ENCODE measurements at regions not wholly inside any gene's neighbourhood (a gene's known extent, or its start where the extent isn't known, plus 50 kb on each side); places are given as distances from the start of the nearest gene placed in this dataset.

DNA sequence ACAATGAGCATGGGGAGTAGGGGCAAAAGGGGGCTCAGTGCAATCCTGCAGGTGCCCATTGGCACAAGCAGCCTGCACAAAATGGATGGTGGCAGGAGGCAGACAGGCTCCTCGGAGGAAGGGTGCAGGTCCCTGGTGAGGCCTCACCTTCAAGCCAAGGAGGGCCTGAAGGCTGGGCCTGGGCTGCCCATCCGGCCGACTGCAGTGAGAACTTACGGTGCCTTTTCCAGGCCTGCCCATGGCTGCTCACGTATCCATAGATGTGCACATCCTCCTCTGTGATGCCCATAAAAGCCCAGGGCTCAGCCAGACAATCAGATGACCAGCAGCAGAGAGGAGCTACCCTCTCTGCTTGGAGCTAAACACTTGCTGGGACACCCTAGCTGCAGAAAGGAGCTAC is 1089.8 kb downstream of the PCDH18 start:
- Histone ChIP-seq H3K36me3 (ENCODE audit: control insufficient read depth, insufficient read depth, low read length) (no peaks in the 10 kb centered on the region), H3K27ac (ENCODE audit: low read length) (no peak overlapping the region), H3K9me3 (ENCODE audit: control insufficient read depth, insufficient read depth, low read depth, low read length) (no peaks in the 10 kb centered on the region), H3K27me3 (ENCODE audit: control insufficient read depth, insufficient read depth, low read length) (no peaks in the 10 kb centered on the region), H3K4me1 (ENCODE audit: control insufficient read depth, insufficient read depth, low read length) (no peaks in the 10 kb centered on the region), H3K4me3 (ENCODE audit: low read depth in 2 of 2, low read length in 2 of 2) (no peak overlapping the region)
- TF ChIP-seq, protein P1, sequence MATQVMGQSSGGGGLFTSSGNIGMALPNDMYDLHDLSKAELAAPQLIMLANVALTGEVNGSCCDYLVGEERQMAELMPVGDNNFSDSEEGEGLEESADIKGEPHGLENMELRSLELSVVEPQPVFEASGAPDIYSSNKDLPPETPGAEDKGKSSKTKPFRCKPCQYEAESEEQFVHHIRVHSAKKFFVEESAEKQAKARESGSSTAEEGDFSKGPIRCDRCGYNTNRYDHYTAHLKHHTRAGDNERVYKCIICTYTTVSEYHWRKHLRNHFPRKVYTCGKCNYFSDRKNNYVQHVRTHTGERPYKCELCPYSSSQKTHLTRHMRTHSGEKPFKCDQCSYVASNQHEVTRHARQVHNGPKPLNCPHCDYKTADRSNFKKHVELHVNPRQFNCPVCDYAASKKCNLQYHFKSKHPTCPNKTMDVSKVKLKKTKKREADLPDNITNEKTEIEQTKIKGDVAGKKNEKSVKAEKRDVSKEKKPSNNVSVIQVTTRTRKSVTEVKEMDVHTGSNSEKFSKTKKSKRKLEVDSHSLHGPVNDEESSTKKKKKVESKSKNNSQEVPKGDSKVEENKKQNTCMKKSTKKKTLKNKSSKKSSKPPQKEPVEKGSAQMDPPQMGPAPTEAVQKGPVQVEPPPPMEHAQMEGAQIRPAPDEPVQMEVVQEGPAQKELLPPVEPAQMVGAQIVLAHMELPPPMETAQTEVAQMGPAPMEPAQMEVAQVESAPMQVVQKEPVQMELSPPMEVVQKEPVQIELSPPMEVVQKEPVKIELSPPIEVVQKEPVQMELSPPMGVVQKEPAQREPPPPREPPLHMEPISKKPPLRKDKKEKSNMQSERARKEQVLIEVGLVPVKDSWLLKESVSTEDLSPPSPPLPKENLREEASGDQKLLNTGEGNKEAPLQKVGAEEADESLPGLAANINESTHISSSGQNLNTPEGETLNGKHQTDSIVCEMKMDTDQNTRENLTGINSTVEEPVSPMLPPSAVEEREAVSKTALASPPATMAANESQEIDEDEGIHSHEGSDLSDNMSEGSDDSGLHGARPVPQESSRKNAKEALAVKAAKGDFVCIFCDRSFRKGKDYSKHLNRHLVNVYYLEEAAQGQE (IDR thresholded peaks at IDR 0.05; ENCODE audit: insufficient read depth in 1 of 2, low read depth in 2 of 2, low read length in 1 of 2): no peak
- no peak for TF ChIP-seq SIN3A (IDR thresholded peaks at IDR 0.05; ENCODE audit: borderline replicate concordance, insufficient read depth, low read depth, low read length)
- no peak for TF ChIP-seq TCF7L2 (IDR thresholded peaks at IDR 0.05; ENCODE audit: low read depth, low read length)
- TF ChIP-seq, protein P2, sequence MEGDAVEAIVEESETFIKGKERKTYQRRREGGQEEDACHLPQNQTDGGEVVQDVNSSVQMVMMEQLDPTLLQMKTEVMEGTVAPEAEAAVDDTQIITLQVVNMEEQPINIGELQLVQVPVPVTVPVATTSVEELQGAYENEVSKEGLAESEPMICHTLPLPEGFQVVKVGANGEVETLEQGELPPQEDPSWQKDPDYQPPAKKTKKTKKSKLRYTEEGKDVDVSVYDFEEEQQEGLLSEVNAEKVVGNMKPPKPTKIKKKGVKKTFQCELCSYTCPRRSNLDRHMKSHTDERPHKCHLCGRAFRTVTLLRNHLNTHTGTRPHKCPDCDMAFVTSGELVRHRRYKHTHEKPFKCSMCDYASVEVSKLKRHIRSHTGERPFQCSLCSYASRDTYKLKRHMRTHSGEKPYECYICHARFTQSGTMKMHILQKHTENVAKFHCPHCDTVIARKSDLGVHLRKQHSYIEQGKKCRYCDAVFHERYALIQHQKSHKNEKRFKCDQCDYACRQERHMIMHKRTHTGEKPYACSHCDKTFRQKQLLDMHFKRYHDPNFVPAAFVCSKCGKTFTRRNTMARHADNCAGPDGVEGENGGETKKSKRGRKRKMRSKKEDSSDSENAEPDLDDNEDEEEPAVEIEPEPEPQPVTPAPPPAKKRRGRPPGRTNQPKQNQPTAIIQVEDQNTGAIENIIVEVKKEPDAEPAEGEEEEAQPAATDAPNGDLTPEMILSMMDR (IDR thresholded peaks at IDR 0.05): no peak
- no peak for TF ChIP-seq POLR2AphosphoS5 (IDR thresholded peaks at IDR 0.05; ENCODE audit: low read depth, low read length)
- ChIA-PET CTCF (no interaction called here), POLR2A (no interaction called here)
- ATAC-seq (no peak), DNase-seq (ENCODE audit: low read depth, low spot score) (no peak)
- intact Hi-C loops (cut with micrococcal nuclease; ENCODE audit: unreplicated experiment) (no loop called here), in situ Hi-C loops (cut with HindIII; ENCODE audit: low pct_unique_long_range_greater_than_20kb, low sequenced_read_pairs) (no loop called here)
- no TSS peak for BruUV-seq (replicated peaks)

DNA sequence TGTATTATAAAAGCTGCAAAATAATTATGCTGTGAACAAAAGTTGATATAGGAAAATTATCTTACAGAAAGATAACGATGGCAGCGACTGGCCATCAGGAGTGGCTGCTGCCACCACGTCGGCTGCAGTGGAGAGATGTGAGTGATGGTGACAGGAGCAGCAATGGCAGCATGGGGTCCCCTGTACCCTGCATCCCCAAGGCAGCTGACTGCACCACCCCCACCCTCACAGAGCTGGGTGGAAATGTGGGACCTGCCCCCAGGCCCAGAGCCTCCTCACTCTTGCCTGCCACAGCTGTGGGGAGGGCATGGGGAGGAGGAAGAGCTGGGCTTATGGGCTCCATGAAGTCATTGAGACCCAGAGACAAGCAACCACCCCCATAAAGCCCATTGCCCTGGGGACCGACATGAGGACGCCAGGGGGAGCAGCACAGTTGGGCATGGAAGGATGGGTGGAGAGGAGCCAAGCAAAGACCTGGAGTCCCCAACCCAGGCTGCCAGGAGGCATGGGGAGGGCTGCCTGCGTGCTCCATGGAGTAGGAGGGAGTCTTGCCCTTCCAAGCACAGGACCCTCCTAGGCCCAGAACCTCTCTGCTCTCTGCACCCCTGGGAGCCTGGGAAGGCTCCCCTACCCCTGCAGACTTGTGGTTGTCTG is 1090.5 kb downstream of the PCDH18 start:
- BruUV-seq (replicated peaks): no TSS peak
- TF ChIP-seq POLR2AphosphoS5 (IDR thresholded peaks at IDR 0.05; ENCODE audit: low read depth, low read length): no peak
- TF ChIP-seq, protein P2 (IDR thresholded peaks at IDR 0.05): no peak
- TF ChIP-seq SIN3A (IDR thresholded peaks at IDR 0.05; ENCODE audit: borderline replicate concordance, insufficient read depth, low read depth, low read length): no peak
- TF ChIP-seq, protein P1 (IDR thresholded peaks at IDR 0.05; ENCODE audit: insufficient read depth in 1 of 2, low read depth in 2 of 2, low read length in 1 of 2): no peak
- TF ChIP-seq TCF7L2 (IDR thresholded peaks at IDR 0.05; ENCODE audit: low read depth, low read length): no peak
- no peak for DNase-seq (ENCODE audit: low read depth, low spot score)
- H3K9me3 ChIP-seq (ENCODE audit: control insufficient read depth, insufficient read depth, low read depth, low read length): no peaks in the 10 kb centered on the region
- no peak overlapping the region for H3K4me3 ChIP-seq (ENCODE audit: low read depth in 2 of 2, low read length in 2 of 2)
- ATAC-seq: no peak
- intact Hi-C loops (cut with micrococcal nuclease; ENCODE audit: unreplicated experiment): no loop called here
- in situ Hi-C loops (cut with HindIII; ENCODE audit: low pct_unique_long_range_greater_than_20kb, low sequenced_read_pairs): no loop called here
- H3K27ac ChIP-seq (ENCODE audit: low read length): no peak overlapping the region
- H3K36me3 ChIP-seq (ENCODE audit: control insufficient read depth, insufficient read depth, low read length): no peaks in the 10 kb centered on the region
- POLR2A ChIA-PET: no interaction called here
- no peaks in the 10 kb centered on the region for H3K4me1 ChIP-seq (ENCODE audit: control insufficient read depth, insufficient read depth, low read length)
- CTCF ChIA-PET: no interaction called here
- no peaks in the 10 kb centered on the region for H3K27me3 ChIP-seq (ENCODE audit: control insufficient read depth, insufficient read depth, low read length)

Measured in Panc1 (cell line).